PFSK-1 (cell line): ENCODE measurements at regions not wholly inside any gene's neighbourhood (a gene's known extent, or its start where the extent isn't known, plus 50 kb on each side); places are given as distances from the start of the nearest gene placed in this dataset.

Experiments used
- FOXP2 ChIP-seq: optimal IDR thresholded peaks from 2 replicates; pipeline ENCODE3; 2011; ENCODE audit warnings: borderline replicate concordance, control low read depth, inconsistent platforms; ENCODE audit not compliant: insufficient read depth; ENCODE audit errors: extremely low read length, extremely low read depth
- POLR2AphosphoS5 ChIP-seq: IDR thresholded peaks from 2 replicates; pipeline ENCODE4 v1.6.1; 2012; ENCODE audit warnings: low read depth, mild to moderate bottlenecking, control low read depth, low read length, moderate library complexity
- REST ChIP-seq, 2 experiments: IDR thresholded peaks; 2 replicates each; pipeline versions ENCODE4 v1.6.1 to v1.8.0; 2011 to 2012; ENCODE audit warnings: low read depth in 2 of 2, low read length in 2 of 2, control low read depth in 1 of 2, inconsistent platforms in 1 of 2, mild to moderate bottlenecking in 1 of 2, moderate library complexity in 1 of 2; ENCODE audit not compliant: insufficient read depth in 1 of 2
- SIN3A ChIP-seq: IDR thresholded peaks from 2 replicates; pipeline ENCODE4 v1.6.1; 2012; ENCODE audit warnings: mild to moderate bottlenecking, low read length, moderate library complexity, borderline replicate concordance; ENCODE audit not compliant: insufficient read depth
- TAF1 ChIP-seq: IDR thresholded peaks from 2 replicates; pipeline ENCODE4 v1.6.1; 2012; ENCODE audit warnings: low read length, control low read depth, borderline replicate concordance; ENCODE audit not compliant: insufficient read depth

DNA sequence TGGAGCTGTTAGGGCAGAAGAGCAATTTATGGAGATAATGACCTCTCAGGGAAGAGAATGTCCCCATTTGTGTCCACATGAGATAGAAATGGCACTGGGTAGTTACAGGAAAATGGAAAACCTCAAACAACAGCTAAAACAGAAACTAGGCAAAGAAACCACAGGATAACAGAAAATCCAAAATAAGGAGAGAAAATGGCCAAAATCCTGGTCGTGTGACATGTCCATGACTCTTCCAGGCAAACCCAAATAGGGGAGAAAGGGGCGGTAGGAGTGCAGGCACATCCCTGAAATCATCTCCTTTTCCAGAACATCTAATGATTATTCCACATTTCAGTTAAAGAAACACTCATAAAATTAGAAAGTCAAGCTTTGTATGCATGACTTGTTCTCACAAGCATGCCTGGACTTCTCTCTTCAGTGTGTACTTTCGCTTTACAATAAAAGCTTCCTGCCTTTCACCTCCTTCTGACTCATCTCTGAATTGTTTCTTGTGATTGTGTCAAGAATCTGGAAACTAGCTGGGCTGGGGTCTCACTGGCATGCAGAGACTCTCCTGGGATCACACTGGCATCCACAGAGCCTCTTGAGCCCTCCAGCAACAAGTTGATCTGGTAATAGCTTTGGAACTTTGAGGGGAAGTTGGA, 171.4 kb upstream of the ZP4 start:
- no peak for TF ChIP-seq REST (IDR thresholded peaks at IDR 0.05; ENCODE audit: insufficient read depth in 1 of 2, low read depth in 2 of 2, low read length in 2 of 2)
- no peak for TF ChIP-seq POLR2AphosphoS5
- no peak for TF ChIP-seq SIN3A
- no peak for TF ChIP-seq FOXP2
- no peak for TF ChIP-seq TAF1
